ENCODE measurements at regions not wholly inside any gene's neighbourhood (a gene's known extent, or its start where the extent isn't known, plus 50 kb on each side); places are given as distances from the start of the nearest gene placed in this dataset.

- no peak for TF ChIP-seq POLR2AphosphoS5 (IDR thresholded peaks at IDR 0.05; ENCODE audit: low read depth, low read length)
- TF ChIP-seq SPI1 (IDR thresholded peaks at IDR 0.05; ENCODE audit: low read depth, low read length), result no peak
Measured at GRCh38 chr12:74728006-74728405, 190.4 kb downstream of the ATXN7L3B start.
